Erythroblast (primary cell): ENCODE measurements at regions not wholly inside any gene's neighbourhood (a gene's known extent, or its start where the extent isn't known, plus 50 kb on each side); places are given as distances from the start of the nearest gene placed in this dataset.

Experiments used
- GATA1 ChIP-seq: IDR thresholded peaks from 2 replicates; pipeline ENCODE4 v1.6.1; 2011; ENCODE audit warnings: low read depth, mild to moderate bottlenecking, control low read depth, low read length, moderate library complexity
- POLR2A ChIP-seq: IDR thresholded peaks from 2 replicates; pipeline ENCODE4 v1.6.1; 2011; ENCODE audit warnings: mild to moderate bottlenecking, low read length

DNA sequence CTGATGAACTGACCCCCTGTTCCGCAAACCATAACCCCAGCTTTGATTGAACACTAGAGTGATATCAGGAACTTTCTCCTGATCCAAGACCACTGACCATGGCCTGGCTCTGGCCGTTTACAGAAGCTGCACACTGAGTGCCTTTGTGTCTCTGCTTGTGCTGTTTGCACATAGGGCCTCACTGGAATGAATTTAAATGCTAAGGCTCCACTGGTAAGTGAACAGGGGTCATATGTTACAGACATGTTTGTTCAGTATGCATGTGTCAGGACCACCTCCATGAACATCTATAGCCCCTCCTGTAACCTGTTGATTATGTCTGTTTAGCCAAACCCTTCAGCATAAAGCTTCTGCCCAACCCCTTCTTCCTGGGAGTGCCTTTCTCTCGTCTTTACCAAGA is 1239.8 kb downstream of the TMEM121 start:
- TF ChIP-seq POLR2A (no peak), GATA1 (no peak)
